ELF-1 (cell line): ENCODE measurements at regions not wholly inside any gene's neighbourhood (a gene's known extent, or its start where the extent isn't known, plus 50 kb on each side); places are given as distances from the start of the nearest gene placed in this dataset.
"Not testable (repeated sequence)": the region's sequence is repeated elsewhere in the genome, so short reads cannot be mapped to it uniquely, and the experiment has no call there.

Experiments
- DNase-seq: peaks from one replicate; pipeline ENCODE4 v3.0.0-alpha.2; 2016; ENCODE audit warnings: low read depth, low spot score

DNA sequence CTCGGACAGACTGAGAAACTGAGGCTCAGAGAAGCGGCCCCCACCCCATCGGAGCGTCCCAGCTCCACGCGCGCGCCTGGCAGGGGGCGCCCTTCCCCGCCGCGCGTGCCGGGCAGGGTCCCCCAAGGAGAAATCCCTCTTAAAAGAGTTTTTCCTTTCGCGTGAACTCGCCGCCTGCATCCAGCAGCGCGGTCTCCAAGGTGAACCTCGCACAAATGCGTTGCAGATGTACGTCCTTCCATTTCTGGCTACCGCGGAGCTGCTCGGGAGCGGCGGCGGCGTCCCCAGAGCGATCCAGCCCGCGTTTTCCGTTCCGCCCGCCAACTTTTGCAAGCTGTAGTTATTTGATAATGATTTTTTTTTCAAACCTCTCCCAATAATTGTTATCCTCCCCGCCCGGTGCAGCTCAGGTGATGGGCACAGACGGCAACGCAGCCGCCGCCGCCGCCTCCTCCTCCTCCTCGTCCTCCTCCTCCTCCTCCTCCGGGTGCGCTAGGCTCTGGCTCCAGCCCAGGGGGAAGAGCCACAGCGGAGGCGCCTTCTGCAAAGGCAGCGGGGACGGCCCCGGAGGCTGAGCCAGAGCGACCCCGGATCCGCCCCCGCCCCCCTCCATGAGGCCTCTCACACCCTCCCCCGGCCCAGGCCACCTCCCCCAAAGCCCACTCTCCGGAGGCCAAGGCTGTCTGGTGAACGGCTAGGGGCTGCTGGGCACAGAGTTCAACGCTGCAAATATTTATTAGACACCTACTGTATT is 74.0 kb upstream of the CUX1 start:
- DNase-seq: peak; percentile 60

- peak; percentile 79 for DNase-seq
Observed at GRCh38 chr7:101743995-101744360, 73.4 kb upstream of the CUX1 start.

- no peak for DNase-seq
Observed at GRCh38 chr7:101744588-101744987, 72.8 kb upstream of the CUX1 start.

DNA sequence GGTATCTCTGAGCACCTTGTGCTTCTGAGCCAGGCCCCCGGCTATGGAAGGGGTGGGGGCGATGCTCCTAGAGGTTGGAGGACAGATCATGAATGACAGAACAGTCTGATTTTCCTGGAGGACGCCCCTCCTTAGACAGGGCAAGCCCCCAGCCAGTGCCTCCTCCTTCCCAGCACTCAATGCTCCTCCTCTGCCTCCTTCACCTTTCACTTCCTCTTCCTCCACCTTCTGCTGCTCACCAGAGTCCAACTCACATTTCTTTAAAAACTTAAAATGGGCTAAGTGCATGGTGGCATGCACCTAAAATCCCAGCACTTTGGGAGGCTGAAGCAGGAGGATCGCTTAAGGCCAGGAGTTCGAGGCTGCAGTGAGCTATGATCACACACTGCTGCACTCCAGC is 71.1 kb upstream of the CUX1 start:
- DNase-seq: no peak

DNA sequence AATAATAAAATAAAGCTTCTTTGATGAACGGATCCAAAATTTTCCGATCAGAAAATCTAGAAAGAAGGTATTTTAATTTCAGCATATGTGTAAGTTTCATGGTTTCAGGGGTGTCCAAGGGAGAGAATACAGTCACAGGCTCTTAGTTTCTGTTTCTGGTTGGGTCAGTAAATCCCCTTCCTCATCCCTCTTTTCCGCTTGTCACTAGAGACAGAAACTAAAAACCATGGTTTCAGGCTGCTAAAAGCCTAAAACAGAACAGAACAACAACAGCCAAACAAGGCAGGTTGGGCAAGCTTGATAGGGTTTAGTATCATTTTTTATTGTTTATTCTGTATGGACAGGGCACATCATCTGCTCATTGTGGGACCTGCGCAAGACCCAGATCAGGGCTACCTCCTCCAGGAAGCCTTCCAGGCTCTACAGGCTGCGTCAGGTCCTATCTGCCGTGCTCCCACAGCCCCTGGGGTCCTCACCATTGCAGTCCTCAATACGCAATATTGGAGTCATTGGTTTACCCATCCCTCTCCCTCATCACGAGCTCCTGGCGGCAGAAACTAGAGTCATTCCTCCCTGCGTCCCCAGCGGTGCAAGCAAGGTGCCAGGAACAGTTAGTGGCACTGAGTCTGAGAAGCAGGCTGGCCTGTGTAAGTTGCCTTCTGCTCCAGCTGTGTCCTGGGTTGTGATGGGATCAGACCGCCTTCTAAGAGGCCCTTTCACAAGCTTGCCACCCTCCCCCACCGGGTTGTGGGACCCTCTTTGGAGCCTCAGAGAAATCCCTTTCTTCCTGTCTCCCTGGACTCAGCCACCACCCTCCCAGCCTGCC is 70.2 kb upstream of the CUX1 start:
- DNase-seq: peak; percentile 34

DNA sequence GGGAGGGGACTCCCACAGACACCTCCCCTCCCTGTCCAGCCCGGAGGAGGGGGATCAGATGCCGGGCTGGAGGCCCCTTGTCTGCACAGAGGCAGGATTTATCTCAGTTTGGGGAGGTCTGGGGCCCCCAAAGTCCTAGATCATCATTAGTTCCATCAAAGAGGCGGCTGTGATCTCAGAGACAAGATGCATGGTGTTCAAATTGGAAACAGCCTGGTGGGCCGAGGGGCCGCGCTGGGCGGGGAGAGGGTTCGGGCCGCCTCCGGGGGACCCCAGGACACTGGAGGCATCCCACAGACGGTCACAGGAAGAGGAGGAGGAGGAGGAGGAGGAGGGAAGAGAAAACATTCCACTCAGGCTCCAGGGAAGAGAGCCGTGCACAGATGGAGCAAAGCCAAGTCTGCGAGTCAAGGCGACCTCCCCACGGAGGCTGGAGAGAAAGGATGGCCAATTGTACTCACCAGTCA is 69.5 kb upstream of the CUX1 start:
- no peak for DNase-seq

GRCh38 chr7:101749891-101750290 is 67.5 kb upstream of the CUX1 start:
- DNase-seq: no peak

GRCh38 chr7:101753316-101753715 is 64.1 kb upstream of the CUX1 start:
- no peak for DNase-seq

GRCh38 chr7:101754424-101755159 is 62.8 kb upstream of the CUX1 start:
- DNase-seq: no peak

GRCh38 chr7:101757879-101758278 is 59.5 kb upstream of the CUX1 start:
- no peak for DNase-seq

DNA sequence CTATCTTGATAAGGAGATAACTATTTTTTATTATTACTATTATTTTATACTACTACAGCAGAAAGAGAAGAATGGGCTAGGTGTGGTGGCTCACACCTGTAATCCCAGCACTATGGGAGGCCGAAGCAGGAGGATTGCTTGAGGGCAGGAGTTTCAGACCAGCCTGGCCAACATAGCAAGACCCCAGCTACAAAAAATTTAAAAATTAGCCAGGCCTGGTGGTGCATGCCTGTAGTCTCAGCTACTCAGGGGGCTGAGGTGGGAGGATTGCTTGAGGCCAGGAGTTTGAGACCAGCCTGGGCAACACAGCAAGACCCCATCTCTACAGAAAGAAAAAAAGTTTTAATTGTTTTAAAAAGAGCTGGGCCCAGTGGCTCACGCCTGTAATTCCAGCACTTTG is 58.9 kb upstream of the CUX1 start:
- DNase-seq: not testable (repeated sequence)

GRCh38 chr7:101764221-101764620 is 53.2 kb upstream of the CUX1 start:
- DNase-seq: no peak

- no peak for DNase-seq
Observed at GRCh38 chr7:101767544-101767943, 49.9 kb upstream of the CUX1 start.
